Transverse colon (tissue), 4 donors: ENCODE measurements at regions not wholly inside any gene's neighbourhood (a gene's known extent, or its start where the extent isn't known, plus 50 kb on each side); places are given as distances from the start of the nearest gene placed in this dataset.

Experiments used
- EP300 ChIP-seq: sonication (generic); formaldehyde crosslinking; IDR thresholded peaks from one replicate; pipeline ENCODE4 v1.6.1; 2017; ENCODE audit warnings: antibody characterized with exemption, low read depth
- POLR2A ChIP-seq: fragments of 450-650 bp; IDR thresholded peaks from one replicate; pipeline ENCODE4 v1.6.1; 2016; ENCODE audit warnings: antibody characterized with exemption, mild to moderate bottlenecking, moderate library complexity
- POLR2AphosphoS5 ChIP-seq, 3 donors: sonication (generic); formaldehyde crosslinking; IDR thresholded peaks; one replicate each; pipeline ENCODE4 v1.6.1; 2016; ENCODE audit warnings: antibody characterized with exemption in 3 of 3
- TF ChIP-seq, protein P1 (sequence below), 5 experiments: fragments of 200-600 bp in 3 of 5; fragments of 450-650 bp in 2 of 5; sonication (generic) in 3 of 5; IDR thresholded peaks; 1 replicate in 2 of 5; 2 replicates in 3 of 5; pipeline ENCODE4 v1.5.1; 2016 to 2017; ENCODE audit warnings: antibody characterized with exemption in 5 of 5, inconsistent platforms in 3 of 5, mild to moderate bottlenecking in 2 of 5, moderate library complexity in 1 of 5

DNA sequence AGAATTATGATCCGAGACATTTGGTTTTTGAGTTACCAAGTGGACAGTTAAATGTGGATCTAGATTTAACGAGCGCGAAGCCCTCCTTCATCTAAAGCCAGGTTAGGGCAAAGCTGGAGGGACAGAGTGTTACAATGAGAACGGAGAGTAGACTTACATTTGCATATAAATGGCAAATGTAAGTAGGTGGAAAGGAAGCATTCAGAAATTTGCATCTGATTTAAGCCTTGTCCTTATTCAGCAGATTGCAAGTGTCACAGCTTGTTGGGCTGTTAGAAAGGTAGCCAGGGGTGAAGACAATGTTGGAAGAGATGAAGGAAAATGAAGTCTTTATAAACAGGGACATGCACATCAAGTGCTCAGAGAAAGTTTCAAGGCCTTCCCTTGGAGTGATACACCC is 806.2 kb downstream of the GALC start:
- no peak for TF ChIP-seq POLR2A
- no peak for TF ChIP-seq EP300
- TF ChIP-seq POLR2AphosphoS5 (IDR thresholded peaks at IDR 0.05) = no peak
- TF ChIP-seq, protein P1, sequence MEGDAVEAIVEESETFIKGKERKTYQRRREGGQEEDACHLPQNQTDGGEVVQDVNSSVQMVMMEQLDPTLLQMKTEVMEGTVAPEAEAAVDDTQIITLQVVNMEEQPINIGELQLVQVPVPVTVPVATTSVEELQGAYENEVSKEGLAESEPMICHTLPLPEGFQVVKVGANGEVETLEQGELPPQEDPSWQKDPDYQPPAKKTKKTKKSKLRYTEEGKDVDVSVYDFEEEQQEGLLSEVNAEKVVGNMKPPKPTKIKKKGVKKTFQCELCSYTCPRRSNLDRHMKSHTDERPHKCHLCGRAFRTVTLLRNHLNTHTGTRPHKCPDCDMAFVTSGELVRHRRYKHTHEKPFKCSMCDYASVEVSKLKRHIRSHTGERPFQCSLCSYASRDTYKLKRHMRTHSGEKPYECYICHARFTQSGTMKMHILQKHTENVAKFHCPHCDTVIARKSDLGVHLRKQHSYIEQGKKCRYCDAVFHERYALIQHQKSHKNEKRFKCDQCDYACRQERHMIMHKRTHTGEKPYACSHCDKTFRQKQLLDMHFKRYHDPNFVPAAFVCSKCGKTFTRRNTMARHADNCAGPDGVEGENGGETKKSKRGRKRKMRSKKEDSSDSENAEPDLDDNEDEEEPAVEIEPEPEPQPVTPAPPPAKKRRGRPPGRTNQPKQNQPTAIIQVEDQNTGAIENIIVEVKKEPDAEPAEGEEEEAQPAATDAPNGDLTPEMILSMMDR (IDR thresholded peaks at IDR 0.05) = no peak
